MV-4-11 (cell line): ENCODE measurements at regions not wholly inside any gene's neighbourhood (a gene's known extent, or its start where the extent isn't known, plus 50 kb on each side); places are given as distances from the start of the nearest gene placed in this dataset.

Source experiments
- DNase-seq: peaks from one replicate; lab custom pipeline; 2025; lab: John Stamatoyannopoulos, UW

- DNase-seq, result peak; percentile 91
These were observed 207.3 kb upstream of the MTNR1B start for GRCh38 chr11:92762121-92762540.

- peak; percentile 5 for DNase-seq
These were observed 206.1 kb upstream of the MTNR1B start for GRCh38 chr11:92763336-92763735.

DNA sequence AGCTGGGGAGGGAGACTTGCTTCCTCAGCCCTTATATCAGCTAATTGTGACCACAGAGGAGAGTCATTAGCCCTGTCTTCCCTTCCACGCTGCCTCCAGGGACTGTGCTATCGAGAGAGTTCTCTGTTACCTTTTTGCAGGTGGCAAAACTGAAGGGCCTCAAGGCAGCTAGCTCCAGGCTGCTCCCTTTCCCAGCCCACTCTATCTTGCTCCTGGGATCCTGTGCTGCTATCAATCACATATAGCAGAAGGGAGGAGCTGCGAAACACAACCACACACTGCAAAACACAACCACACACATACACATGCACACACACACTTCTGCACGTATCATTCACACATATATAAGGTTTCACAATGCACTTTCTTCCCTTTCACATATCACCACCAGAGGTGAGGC lies 205.3 kb upstream of the MTNR1B start:
- no peak for DNase-seq

DNA sequence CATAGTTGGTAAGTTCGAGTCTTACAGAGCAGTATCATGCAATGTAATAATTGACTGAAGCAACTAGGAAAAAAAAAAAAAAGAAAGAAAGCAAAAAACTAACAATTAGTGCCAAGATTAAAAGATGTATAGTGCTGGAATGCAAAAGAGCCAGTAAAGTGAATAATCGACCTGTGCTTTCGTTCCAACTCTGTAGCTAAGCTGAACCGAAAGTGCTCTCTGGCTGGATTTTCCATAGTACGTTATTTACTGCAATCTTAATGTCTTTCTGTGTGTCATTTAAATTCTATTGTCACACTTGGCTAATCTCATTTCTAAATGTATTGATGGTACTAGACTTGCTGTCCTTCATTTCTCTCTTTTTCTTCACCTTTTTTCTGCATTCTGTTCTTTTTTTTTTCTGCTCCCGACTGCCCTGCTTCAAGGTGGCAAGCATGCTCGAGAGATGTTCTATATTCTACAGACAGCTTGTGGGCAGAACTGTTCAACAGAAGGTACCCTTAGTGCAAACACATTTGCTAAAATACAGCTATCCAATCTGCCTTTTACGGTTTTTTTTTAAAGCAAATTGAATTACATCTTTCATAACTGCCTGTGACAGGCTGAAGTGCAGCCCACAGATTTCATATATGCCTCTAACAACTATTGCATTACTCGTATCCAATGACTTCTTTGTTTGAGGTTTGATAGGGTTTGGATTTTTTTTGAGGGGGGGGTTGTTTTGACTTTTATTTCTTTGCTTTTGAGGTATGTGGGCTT lies 204.2 kb upstream of the MTNR1B start:
- no peak for DNase-seq

DNA sequence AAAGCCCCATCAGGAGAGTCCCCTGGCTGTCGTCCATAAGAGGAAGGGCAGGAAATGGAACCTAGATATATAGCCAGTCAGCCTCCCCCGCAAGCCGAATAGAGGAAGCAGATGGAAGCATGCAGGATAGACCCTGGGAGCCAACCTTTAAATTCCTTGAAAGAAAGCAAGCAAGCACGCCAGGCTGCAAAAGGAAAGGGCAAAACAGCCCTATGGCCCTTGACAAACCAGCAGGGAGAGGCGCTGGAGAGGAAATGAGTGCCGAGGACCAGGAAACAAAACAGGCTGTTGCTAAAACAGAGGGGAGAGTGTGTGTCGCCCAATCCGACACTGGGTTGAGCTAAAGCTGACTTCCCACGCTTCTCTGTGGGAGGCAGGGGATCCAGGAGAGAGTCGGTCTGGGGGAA lies 203.5 kb upstream of the MTNR1B start:
- peak; percentile 63 for DNase-seq

DNA sequence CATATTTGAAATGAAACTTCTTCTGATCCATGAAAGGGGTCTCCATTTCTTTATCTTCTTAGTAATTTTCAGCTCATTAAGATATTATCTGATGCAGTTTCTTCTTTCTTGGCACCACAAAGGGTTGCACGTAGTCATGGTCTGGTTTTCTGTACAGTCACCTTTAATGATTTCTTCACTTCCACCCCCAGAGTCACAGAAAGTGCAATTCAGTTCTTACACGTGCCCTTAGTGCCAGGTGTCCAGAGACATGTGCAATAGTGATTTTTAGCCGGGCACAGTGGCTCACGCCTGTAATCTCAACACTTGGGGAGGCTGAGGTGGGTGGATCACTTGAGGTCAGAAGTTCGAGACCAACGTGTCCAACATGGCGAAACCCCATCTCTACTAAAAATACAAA lies 202.8 kb upstream of the MTNR1B start:
- peak; percentile 50 for DNase-seq

- no peak for DNase-seq
These were observed 202.0 kb upstream of the MTNR1B start for GRCh38 chr11:92767416-92767815.

DNA sequence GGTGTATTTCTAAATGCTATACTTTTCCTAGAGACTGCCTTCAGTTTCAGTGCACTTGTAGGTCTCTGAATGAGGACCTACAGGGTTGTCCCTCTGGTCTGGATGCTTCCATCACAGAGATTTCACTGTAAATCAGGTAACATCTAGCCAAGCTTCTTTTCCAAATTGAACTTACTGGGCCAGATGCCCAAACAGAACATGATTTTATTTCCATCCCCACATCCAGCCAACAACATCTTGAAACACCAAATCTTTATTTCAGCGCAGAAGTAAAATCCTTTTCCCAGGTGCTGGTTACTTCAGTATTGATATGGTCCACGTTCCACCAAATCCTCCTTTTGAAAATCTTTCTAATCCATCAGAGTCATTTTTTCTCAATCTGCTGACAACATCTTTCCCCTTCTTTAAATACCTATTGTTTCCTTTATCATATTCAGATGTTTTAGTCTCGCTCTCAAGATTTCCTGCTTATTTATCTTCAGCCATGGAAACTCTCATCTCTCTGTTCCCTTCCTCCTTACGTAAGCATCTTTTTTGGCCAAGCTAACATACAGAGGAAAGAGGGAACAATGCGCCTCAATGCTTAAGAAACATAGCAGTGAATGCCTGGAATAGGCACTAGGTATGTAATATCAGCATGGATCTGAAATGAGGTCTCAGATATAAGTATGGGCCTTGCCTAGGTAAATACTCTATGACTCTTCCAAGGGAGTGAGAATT lies 201.2 kb upstream of the MTNR1B start:
- DNase-seq, result no peak

GRCh38 chr11:92769112-92769511 lies 200.3 kb upstream of the MTNR1B start:
- no peak for DNase-seq

DNA sequence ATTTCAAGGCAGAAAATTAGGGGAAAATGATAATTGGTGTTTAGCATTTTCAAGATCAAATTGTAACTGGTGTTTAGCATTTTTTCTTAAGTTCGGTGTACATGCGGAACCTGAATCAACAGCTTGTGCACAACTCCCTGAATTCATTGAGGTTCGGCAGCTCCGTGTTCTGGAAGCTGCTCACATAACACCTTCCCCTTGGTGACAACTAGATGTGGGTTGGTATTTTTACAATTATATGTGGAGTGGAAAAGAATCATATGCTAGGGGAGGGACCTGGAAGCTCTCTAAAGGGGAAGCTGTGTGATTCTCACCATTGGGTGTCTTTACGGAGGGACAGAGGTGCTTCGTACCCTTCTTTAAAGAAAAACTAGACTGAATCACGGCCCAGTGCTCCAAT lies 199.0 kb upstream of the MTNR1B start:
- DNase-seq, result no peak

GRCh38 chr11:92770981-92771380 lies 198.5 kb upstream of the MTNR1B start:
- peak; percentile 26 for DNase-seq

- no peak for DNase-seq
These were observed 197.8 kb upstream of the MTNR1B start for GRCh38 chr11:92771701-92772100.

- DNase-seq, result peak; percentile 58
These were observed 194.3 kb upstream of the MTNR1B start for GRCh38 chr11:92775003-92775676.

GRCh38 chr11:92776676-92777075 lies 192.8 kb upstream of the MTNR1B start:
- DNase-seq, result peak; percentile 75

DNA sequence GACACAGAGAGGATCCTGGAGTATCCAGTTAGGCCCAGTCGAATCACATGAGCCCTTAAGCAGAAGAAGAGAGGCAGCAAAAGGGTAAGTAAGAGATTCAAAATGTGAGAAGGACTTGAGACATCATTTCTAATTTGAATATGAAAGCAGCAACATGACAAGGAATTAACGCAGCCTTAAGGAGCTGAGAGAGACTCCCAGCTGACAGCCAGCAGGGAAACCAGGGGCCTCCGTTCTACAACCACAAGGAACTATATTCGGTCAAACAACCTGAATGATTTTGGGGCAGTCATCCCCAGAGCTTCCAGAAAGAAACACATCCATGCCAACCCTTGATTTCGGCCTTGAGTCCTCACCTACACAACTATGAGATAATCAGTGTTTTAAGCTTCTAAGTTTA lies 189.7 kb upstream of the MTNR1B start:
- DNase-seq, result no peak

- no peak for DNase-seq
These were observed 188.3 kb upstream of the MTNR1B start for GRCh38 chr11:92781151-92781550.

DNA sequence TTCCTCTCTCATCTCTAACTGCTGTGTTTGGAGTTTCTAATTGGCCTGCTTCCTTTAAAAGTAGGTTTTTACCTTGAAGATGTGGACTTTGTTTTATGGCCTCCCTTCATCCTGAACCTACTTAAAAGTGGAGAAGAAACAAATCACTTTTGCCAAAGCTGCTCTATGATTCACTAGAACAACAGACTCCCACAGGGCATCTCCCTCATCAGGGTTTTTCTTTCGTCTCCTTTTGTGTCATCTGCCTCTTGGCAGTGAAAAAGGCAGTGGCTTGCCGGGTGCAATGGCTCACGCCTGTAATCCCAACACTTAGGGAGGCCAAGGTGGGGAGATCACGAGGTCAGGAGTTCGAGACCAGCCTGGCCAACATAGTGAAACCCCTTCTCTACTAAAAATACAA lies 186.6 kb upstream of the MTNR1B start:
- DNase-seq, result no peak

- DNase-seq, result no peak
These were observed 185.1 kb upstream of the MTNR1B start for GRCh38 chr11:92784331-92784730.

GRCh38 chr11:92787638-92788037 lies 181.8 kb upstream of the MTNR1B start:
- no peak for DNase-seq

DNA sequence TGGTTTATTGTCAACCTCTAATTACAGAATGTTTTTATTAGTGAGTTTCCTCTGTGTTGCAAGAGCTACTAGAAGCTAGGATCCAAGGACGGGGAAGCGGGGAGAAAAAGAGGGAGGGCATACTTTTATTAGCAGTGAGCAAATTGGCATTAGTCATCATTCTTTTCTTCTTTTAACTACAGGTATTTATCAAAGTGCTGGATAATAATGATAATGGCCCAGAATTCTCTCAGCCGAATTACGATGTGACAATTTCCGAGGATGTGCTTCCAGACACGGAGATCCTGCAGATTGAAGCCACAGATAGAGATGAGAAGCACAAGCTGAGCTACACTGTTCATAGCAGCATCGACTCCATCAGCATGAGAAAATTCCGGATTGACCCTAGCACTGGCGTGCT lies 179.7 kb upstream of the MTNR1B start:
- DNase-seq, result no peak

GRCh38 chr11:92790366-92790765 lies 179.1 kb upstream of the MTNR1B start:
- DNase-seq, result no peak

DNA sequence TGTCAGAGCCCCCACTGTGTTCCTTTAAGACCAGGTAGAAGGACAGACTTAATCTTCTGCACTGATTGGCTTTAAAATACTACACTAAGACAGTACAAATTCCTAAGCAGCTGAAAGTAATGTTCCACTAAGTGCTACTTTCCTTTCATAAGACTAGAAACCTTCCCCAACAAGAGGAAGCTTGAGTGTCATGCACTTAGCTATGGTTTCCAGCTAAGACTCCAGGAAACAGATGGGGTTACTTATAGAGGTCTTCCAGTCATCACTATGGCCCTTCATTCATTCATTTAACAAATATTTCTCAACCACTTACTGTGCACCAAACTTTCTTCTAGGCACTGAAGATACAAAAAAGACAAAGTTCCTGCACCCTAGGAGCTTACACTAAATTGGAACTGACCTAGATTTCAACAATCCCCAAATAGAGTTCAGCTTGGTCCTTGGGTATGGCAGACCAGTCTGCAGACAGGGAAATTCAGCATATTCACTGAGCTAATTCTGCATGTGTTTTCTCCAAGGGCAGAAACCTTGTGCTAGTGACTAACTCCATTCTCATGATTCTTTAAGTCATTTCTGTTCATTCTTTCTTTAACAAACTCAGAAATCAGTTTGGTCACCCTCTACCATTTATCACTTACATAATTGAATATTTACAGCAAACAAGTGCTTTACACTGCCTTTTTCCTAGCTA lies 178.4 kb upstream of the MTNR1B start:
- DNase-seq, result peak; percentile 77
